ENCODE measurements at regions not wholly inside any gene's neighbourhood (a gene's known extent, or its start where the extent isn't known, plus 50 kb on each side); places are given as distances from the start of the nearest gene placed in this dataset.
"Not testable (repeated sequence)": the region's sequence is repeated elsewhere in the genome, so short reads cannot be mapped to it uniquely, and the experiment has no call there.

DNA sequence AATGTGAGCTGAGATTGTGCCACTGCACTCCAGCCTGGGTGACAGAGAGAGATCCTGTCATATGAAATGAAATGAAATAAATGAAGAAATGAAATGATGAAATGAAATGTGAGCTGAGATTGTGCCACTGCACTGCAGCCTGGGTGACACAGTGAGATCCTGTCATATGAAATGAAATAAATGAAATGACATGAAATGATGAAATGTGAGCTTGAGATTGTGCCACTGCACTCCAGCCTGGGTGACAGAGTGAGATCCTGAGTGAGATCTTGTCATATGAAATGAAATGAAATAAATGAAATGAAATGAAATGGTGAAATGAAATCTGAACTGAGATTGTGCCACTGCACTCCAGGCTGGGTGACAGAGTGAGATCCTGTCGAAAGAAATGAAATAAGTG is 58.2 kb upstream of the FAN1 start:
- H3K4me1 ChIP-seq (ENCODE audit: insufficient read depth, low read length); H3K9ac ChIP-seq (ENCODE audit: low read depth, low read length); H3K9me3 ChIP-seq (ENCODE audit: control insufficient read depth, insufficient read depth, low read length): not testable (repeated sequence)

More for the DNA sequence above, 58.2 kb upstream of the FAN1 start:
- not testable (repeated sequence) for H3K36me3 ChIP-seq (ENCODE audit: insufficient read depth, low read length)

Measured in ES-I3 (cell line).